ENCODE measurements at regions not wholly inside any gene's neighbourhood (a gene's known extent, or its start where the extent isn't known, plus 50 kb on each side); places are given as distances from the start of the nearest gene placed in this dataset.

- Histone ChIP-seq H3K4me1 (no peaks in the 10 kb centered on the region), H3K27me3 (no peaks in the 10 kb centered on the region), H3K4me3 (no peak overlapping the region), H3K36me3 (no peaks in the 10 kb centered on the region), H3K27ac (no peak overlapping the region), H3K9me3 (no peaks in the 10 kb centered on the region)
- no peak for ATAC-seq
- TF ChIP-seq POLR2A (IDR thresholded peaks at IDR 0.05) (no peak), POLR2AphosphoS5 (IDR thresholded peaks at IDR 0.05) (no peak), CTCF (IDR thresholded peaks at IDR 0.05) (no peak), EP300 (IDR thresholded peaks at IDR 0.05) (no peak)
- WGBS, 2 donors (ENCODE audit: low coverage in 1 of 2) = 79 to 84% methylated on average over 5 of the region's 5 CpGs
Observed at GRCh38 chr13:105426441-105426840, 1109.0 kb downstream of the EFNB2 start.

- Histone ChIP-seq H3K9me3 (no peaks in the 10 kb centered on the region), H3K4me3 (no peak overlapping the region), H3K27ac (no peak overlapping the region), H3K4me1 (no peaks in the 10 kb centered on the region), H3K27me3 (no peaks in the 10 kb centered on the region), H3K36me3 (no peaks in the 10 kb centered on the region)
- ATAC-seq = no peak
- TF ChIP-seq EP300 (IDR thresholded peaks at IDR 0.05) (no peak), POLR2A (IDR thresholded peaks at IDR 0.05) (no peak), POLR2AphosphoS5 (IDR thresholded peaks at IDR 0.05) (no peak), CTCF (IDR thresholded peaks at IDR 0.05) (no peak)
- WGBS, 2 donors (ENCODE audit: low coverage in 1 of 2) = 89 to 100% methylated on average over 1 of the region's 1 CpG
Observed at GRCh38 chr13:105414639-105415038, 1120.8 kb downstream of the EFNB2 start.

- Histone ChIP-seq H3K36me3 (no peaks in the 10 kb centered on the region), H3K27me3 (no peaks in the 10 kb centered on the region), H3K4me3 (no peak overlapping the region), H3K4me1 (no peaks in the 10 kb centered on the region), H3K27ac (no peak overlapping the region), H3K9me3 (no peaks in the 10 kb centered on the region)
- ATAC-seq = no peak
- WGBS, 2 donors (ENCODE audit: low coverage in 1 of 2) = 81 to 97% methylated on average over 3 of the region's 3 CpGs
- TF ChIP-seq CTCF (IDR thresholded peaks at IDR 0.05) (no peak), EP300 (IDR thresholded peaks at IDR 0.05) (no peak), POLR2AphosphoS5 (IDR thresholded peaks at IDR 0.05) (no peak), POLR2A (IDR thresholded peaks at IDR 0.05) (no peak)
Observed at GRCh38 chr13:105412171-105412570, 1123.3 kb downstream of the EFNB2 start.

GRCh38 chr13:105410602-105411001 lies 1124.9 kb downstream of the EFNB2 start:
- H3K4me3 ChIP-seq = no peak overlapping the region
- TF ChIP-seq POLR2AphosphoS5 (IDR thresholded peaks at IDR 0.05) (no peak), CTCF (IDR thresholded peaks at IDR 0.05) (peak in 3 of 4 experiments; percentile 18 to 71 (median 37))
- H3K27ac ChIP-seq = no peak overlapping the region
- H3K9me3 ChIP-seq = no peaks in the 10 kb centered on the region
- H3K4me1 ChIP-seq = no peaks in the 10 kb centered on the region
- no peak for ATAC-seq
- H3K27me3 ChIP-seq = no peaks in the 10 kb centered on the region
- WGBS, 2 donors (ENCODE audit: low coverage in 1 of 2) = 23 to 44% methylated on average over 7 to 10 of the region's 11 CpGs
- H3K36me3 ChIP-seq = no peaks in the 10 kb centered on the region

- H3K9me3 ChIP-seq = no peaks in the 10 kb centered on the region
- ATAC-seq = no peak
- WGBS, 2 donors (ENCODE audit: low coverage in 1 of 2) = 81 to 92% methylated on average over 3 of the region's 3 CpGs
- no peaks in the 10 kb centered on the region for H3K27me3 ChIP-seq
- TF ChIP-seq EP300 (IDR thresholded peaks at IDR 0.05) (no peak), POLR2AphosphoS5 (IDR thresholded peaks at IDR 0.05) (no peak), CTCF (IDR thresholded peaks at IDR 0.05) (no peak), POLR2A (IDR thresholded peaks at IDR 0.05) (no peak)
- no peaks in the 10 kb centered on the region for H3K36me3 ChIP-seq
- H3K4me3 ChIP-seq = no peak overlapping the region
- no peak overlapping the region for H3K27ac ChIP-seq
- no peaks in the 10 kb centered on the region for H3K4me1 ChIP-seq
Observed at GRCh38 chr13:105406551-105406950, 1128.9 kb downstream of the EFNB2 start.

All from gastroesophageal sphincter (tissue), 4 donors.